DND-41 (cell line): ENCODE measurements at regions not wholly inside any gene's neighbourhood (a gene's known extent, or its start where the extent isn't known, plus 50 kb on each side); places are given as distances from the start of the nearest gene placed in this dataset.

Experiments used
- ATAC-seq: fragments of 200-7000 bp; cut with Tn5 transposase; 3 replicates; pipeline ENCODE4 v1.9.1; 2021; ENCODE audit warnings: low read depth; ENCODE audit not compliant: insufficient read depth
- DNase-seq: peaks from one replicate; pipeline ENCODE4 v3.0.0-alpha.2; 2020
- H2AFZ ChIP-seq: 2 replicates; pipeline ENCODE4 v1.6.0; 2012; ENCODE audit warnings: low read depth, low read length
- H3K27ac ChIP-seq: 2 replicates; pipeline ENCODE4 v1.5.1; 2012; ENCODE audit warnings: low read length, inconsistent platforms
- H3K27me3 ChIP-seq: fragments of 200-600 bp; sonication (generic); 2 replicates; pipeline ENCODE4 v1.6.0; 2012; ENCODE audit warnings: low read length, mild to moderate bottlenecking, inconsistent platforms; ENCODE audit not compliant: insufficient read depth, poor library complexity
- H3K36me3 ChIP-seq: 2 replicates; pipeline ENCODE4 v1.5.1; 2012; ENCODE audit warnings: low read length, inconsistent platforms; ENCODE audit not compliant: insufficient read depth
- H3K4me1 ChIP-seq: 2 replicates; pipeline ENCODE4 v1.5.1; 2012; ENCODE audit warnings: mild to moderate bottlenecking, low read length; ENCODE audit not compliant: insufficient read depth
- H3K4me2 ChIP-seq: 2 replicates; pipeline ENCODE4 v1.6.0; 2012; ENCODE audit warnings: mild to moderate bottlenecking, moderate library complexity, low read length, inconsistent platforms; ENCODE audit not compliant: insufficient read depth
- H3K4me3 ChIP-seq, 2 experiments: fragments of 200-600 bp in 1 of 2; shearing (Covaris generic) in 1 of 2; 2 replicates each; pipeline ENCODE4 v1.5.1; 2012 to 2016; ENCODE audit warnings: inconsistent platforms in 2 of 2, low read length in 2 of 2, mild to moderate bottlenecking in 2 of 2, low read depth in 1 of 2, moderate library complexity in 1 of 2
- H3K79me2 ChIP-seq: 2 replicates; pipeline ENCODE4 v1.6.0; 2012; ENCODE audit warnings: low read length, inconsistent platforms; ENCODE audit not compliant: insufficient read depth
- H3K9ac ChIP-seq: 2 replicates; pipeline ENCODE4 v1.6.0; 2012; ENCODE audit warnings: low read depth, mild to moderate bottlenecking, inconsistent platforms, low read length, moderate library complexity
- H3K9me3 ChIP-seq: 2 replicates; pipeline ENCODE4 v1.5.1; 2012; ENCODE audit warnings: low read length, moderate library complexity, mild to moderate bottlenecking, inconsistent platforms; ENCODE audit not compliant: insufficient read depth, severe bottlenecking
- H4K20me1 ChIP-seq: 2 replicates; pipeline ENCODE4 v1.6.0; 2012; ENCODE audit warnings: low read length; ENCODE audit not compliant: insufficient read depth
- EZH2 ChIP-seq: IDR thresholded peaks from 3 replicates; pipeline ENCODE4 v1.6.1; 2012; ENCODE audit warnings: borderline replicate concordance, low read depth, mild to moderate bottlenecking, moderate library complexity, low read length, inconsistent platforms; ENCODE audit not compliant: severe bottlenecking
- TF ChIP-seq, protein P1 (sequence below): IDR thresholded peaks from 2 replicates; pipeline ENCODE4 v1.5.1; 2012; ENCODE audit warnings: borderline replicate concordance, low read length, moderate library complexity, mild to moderate bottlenecking; ENCODE audit not compliant: poor library complexity, severe bottlenecking; ENCODE audit errors: extremely low read depth

DNA sequence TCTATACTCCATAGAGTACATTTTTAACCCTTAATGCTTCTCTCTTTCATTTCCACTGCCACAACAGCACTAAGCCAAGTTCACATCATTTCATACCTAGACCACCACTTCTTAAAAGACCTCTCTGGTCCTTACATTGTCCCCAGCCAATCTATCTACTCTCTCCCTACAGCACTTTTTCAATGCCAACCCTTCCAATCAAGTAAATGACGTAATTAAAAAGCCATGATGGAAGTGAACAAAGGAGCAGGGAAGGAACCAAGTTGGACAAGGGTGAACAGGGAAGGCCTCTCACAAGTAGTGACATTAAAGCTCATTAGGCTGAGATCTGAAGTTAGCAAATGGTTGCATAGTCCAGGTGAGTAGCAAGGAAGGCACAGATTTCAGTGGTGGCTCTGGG is 195.1 kb upstream of the CCDC150 start:
- ATAC-seq (no peak), DNase-seq (no peak)
- TF ChIP-seq, protein P1, sequence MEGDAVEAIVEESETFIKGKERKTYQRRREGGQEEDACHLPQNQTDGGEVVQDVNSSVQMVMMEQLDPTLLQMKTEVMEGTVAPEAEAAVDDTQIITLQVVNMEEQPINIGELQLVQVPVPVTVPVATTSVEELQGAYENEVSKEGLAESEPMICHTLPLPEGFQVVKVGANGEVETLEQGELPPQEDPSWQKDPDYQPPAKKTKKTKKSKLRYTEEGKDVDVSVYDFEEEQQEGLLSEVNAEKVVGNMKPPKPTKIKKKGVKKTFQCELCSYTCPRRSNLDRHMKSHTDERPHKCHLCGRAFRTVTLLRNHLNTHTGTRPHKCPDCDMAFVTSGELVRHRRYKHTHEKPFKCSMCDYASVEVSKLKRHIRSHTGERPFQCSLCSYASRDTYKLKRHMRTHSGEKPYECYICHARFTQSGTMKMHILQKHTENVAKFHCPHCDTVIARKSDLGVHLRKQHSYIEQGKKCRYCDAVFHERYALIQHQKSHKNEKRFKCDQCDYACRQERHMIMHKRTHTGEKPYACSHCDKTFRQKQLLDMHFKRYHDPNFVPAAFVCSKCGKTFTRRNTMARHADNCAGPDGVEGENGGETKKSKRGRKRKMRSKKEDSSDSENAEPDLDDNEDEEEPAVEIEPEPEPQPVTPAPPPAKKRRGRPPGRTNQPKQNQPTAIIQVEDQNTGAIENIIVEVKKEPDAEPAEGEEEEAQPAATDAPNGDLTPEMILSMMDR = no peak
- no peak for TF ChIP-seq EZH2
- no peak overlapping the region for H3K4me2 ChIP-seq
- H3K27me3 ChIP-seq = no peaks in the 10 kb centered on the region
- no peaks in the 10 kb centered on the region for H3K9me3 ChIP-seq
- H4K20me1 ChIP-seq = no peaks in the 10 kb centered on the region
- H3K79me2 ChIP-seq = no peaks in the 10 kb centered on the region
- H3K9ac ChIP-seq = no peak overlapping the region
- H2AFZ ChIP-seq = no peak overlapping the region
- H3K4me1 ChIP-seq = no peaks in the 10 kb centered on the region
- no peak overlapping the region for H3K4me3 ChIP-seq
- H3K36me3 ChIP-seq = no peaks in the 10 kb centered on the region
- no peak overlapping the region for H3K27ac ChIP-seq

DNA sequence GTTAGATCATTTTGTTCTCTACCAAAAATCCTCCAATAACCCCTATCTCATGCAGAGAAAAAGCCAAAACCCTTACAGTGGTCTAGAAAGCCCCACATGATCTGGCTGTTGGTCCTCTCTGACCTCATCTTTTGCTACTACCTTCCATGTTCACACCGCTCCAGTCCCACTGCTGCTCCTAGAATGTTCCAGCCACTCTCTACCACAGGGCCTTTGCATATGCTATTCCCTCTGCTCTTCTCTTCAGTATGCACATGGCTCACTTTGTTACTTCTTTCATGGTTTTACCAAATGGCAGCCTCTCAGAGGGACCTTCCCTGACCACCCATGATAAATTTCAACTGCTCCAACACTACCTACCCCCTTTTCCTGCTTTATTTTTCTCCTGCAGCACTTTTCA is 193.5 kb upstream of the CCDC150 start:
- H2AFZ ChIP-seq = no peak overlapping the region
- ATAC-seq (no peak), DNase-seq (no peak)
- no peak overlapping the region for H3K9ac ChIP-seq
- H3K4me1 ChIP-seq = no peaks in the 10 kb centered on the region
- no peak overlapping the region for H3K27ac ChIP-seq
- TF ChIP-seq, protein P1 = no peak
- no peak for TF ChIP-seq EZH2
- no peak overlapping the region for H3K4me2 ChIP-seq
- H3K36me3 ChIP-seq = no peaks in the 10 kb centered on the region
- H3K4me3 ChIP-seq = no peak overlapping the region
- no peaks in the 10 kb centered on the region for H3K9me3 ChIP-seq
- H3K79me2 ChIP-seq = no peaks in the 10 kb centered on the region
- H4K20me1 ChIP-seq = no peaks in the 10 kb centered on the region
- no peaks in the 10 kb centered on the region for H3K27me3 ChIP-seq

DNA sequence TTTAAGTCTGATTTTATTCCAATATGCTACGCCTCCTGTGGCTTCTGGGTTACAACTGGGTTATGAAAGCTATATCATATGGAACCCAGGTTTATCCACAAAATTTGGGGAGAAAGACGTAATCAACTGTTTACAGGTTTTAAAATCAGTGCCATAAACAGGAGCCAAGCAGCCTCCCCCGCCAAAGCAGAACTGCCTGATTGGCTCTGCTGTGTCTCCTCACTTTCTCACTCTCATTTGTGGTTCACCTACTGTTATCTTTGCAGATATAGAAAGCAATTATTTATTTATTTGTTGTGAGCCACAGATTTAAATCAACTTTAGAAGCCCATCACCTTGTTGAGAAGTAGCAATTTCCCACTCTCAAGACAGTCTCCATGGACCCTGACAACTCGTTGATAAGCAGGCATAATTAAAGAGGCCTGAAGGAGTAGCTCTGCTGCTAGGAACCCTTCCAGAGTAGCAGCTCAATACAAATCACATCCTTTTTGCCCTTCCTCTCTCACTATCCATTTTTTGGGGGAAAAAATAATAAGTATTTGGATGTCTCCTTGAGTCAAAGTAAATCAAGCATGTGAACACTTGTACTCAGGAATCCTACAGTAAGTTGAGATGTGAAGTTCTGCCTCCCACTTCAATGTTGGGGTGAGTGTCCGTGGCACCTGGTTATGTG is 191.0 kb upstream of the CCDC150 start:
- Histone ChIP-seq H3K9me3 (no peaks in the 10 kb centered on the region), H4K20me1 (no peaks in the 10 kb centered on the region), H3K79me2 (no peaks in the 10 kb centered on the region), H3K27ac (no peak overlapping the region), H3K9ac (no peak overlapping the region), H2AFZ (no peak overlapping the region), H3K4me3 (no peak overlapping the region), H3K36me3 (no peaks in the 10 kb centered on the region), H3K4me1 (peaks cover 3% of the 10 kb centered on the region; the same call in 1 of the 2 replicates), H3K27me3 (no peaks in the 10 kb centered on the region), H3K4me2 (no peak overlapping the region)
- ATAC-seq = no peak
- TF ChIP-seq EZH2 = no peak
- TF ChIP-seq, protein P1 = no peak
- DNase-seq = no peak
